ENCODE measurements at regions not wholly inside any gene's neighbourhood (a gene's known extent, or its start where the extent isn't known, plus 50 kb on each side); places are given as distances from the start of the nearest gene placed in this dataset.

- peaks cover 3% of the 10 kb centered on the region for H3K27me3 Mint-ChIP-seq
- POLR2A ChIA-PET: no interaction called here
- no peaks in the 10 kb centered on the region for H3K36me3 Mint-ChIP-seq (ENCODE audit: low read depth)
- CTCF ChIA-PET: interaction anchor here (0.9 to 1.2 kb wide), 2 partner anchors 13 to 14 kb away, joined by 3 to 4 read pairs; no protein-coding TSS in a partner anchor
- peaks cover 12% of the 10 kb centered on the region for H3K9me3 Mint-ChIP-seq
- no peak overlapping the region for H3K27ac Mint-ChIP-seq
- H3K4me3 Mint-ChIP-seq: no peak overlapping the region
- H3K4me1 Mint-ChIP-seq: no peaks in the 10 kb centered on the region
- no peak for DNase-seq
These were observed 182.8 kb downstream of the PIK3C3 start for GRCh38 chr18:42137693-42138375.

DNA sequence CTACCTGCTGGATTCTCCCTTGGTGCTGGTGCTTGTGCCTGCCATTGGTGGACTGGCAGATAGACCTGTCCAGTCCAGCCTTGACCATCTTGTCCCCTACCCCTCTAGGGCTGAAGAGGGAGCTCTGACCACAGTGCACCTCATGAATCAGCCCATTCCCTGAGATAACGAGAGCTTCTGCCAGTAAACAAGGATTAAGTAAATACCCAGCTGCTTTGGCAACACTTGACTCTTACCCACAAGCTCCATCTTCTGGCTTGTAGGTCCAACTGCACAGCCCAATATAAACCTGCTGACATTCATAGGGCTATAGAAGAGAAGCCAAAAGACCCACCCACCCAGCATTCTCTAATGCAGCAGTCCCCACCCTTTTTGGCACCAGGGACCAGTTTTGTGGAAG is 186.4 kb downstream of the PIK3C3 start:
- POLR2A ChIA-PET: no interaction called here
- Mint-ChIP-seq H3K27me3 (peaks cover 2% of the 10 kb centered on the region), H3K36me3 (ENCODE audit: low read depth) (no peaks in the 10 kb centered on the region), H3K9me3 (peaks cover 12% of the 10 kb centered on the region), H3K27ac (no peak overlapping the region), H3K4me1 (no peaks in the 10 kb centered on the region), H3K4me3 (no peak overlapping the region)
- CTCF ChIA-PET: no interaction called here
- no peak for DNase-seq

DNA sequence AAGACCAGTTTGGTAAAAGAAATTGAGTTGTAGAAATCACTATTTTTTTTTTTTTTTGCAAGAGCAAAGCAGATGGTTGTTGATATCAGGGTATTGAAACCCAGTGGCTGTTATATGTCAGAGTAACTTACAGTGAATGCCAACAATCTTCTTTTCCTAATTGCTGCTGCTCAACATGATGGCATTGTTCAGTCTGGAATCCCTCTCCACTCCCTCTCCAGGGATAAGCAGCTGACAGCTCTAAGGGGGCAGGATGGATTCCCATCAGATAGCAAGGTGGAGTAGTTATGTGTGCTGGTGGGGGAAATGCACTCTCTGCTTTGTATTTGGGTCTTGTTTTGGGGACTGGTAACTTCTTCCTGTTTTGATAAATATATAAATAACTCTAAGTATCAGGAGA is 200.0 kb downstream of the PIK3C3 start:
- Mint-ChIP-seq H3K4me1 (no peaks in the 10 kb centered on the region), H3K27ac (no peak overlapping the region), H3K4me3 (no peak overlapping the region), H3K9me3 (no peaks in the 10 kb centered on the region), H3K27me3 (no peaks in the 10 kb centered on the region), H3K36me3 (ENCODE audit: low read depth) (no peaks in the 10 kb centered on the region)
- ChIA-PET CTCF (no interaction called here), POLR2A (no interaction called here)
- DNase-seq: no peak

GRCh38 chr18:42156281-42156680 is 201.2 kb downstream of the PIK3C3 start:
- H3K4me1 Mint-ChIP-seq: no peaks in the 10 kb centered on the region
- H3K9me3 Mint-ChIP-seq: no peaks in the 10 kb centered on the region
- H3K27me3 Mint-ChIP-seq: no peaks in the 10 kb centered on the region
- CTCF ChIA-PET: no interaction called here
- H3K36me3 Mint-ChIP-seq (ENCODE audit: low read depth): no peaks in the 10 kb centered on the region
- DNase-seq: no peak
- no peak overlapping the region for H3K27ac Mint-ChIP-seq
- POLR2A ChIA-PET: no interaction called here
- no peak overlapping the region for H3K4me3 Mint-ChIP-seq

- ChIA-PET CTCF (no interaction called here), POLR2A (no interaction called here)
- no peaks in the 10 kb centered on the region for H3K36me3 Mint-ChIP-seq (ENCODE audit: low read depth)
- H3K27ac Mint-ChIP-seq: no peak overlapping the region
- DNase-seq: no peak
- H3K27me3 Mint-ChIP-seq: no peaks in the 10 kb centered on the region
- no peaks in the 10 kb centered on the region for H3K9me3 Mint-ChIP-seq
- H3K4me3 Mint-ChIP-seq: no peak overlapping the region
- H3K4me1 Mint-ChIP-seq: no peaks in the 10 kb centered on the region
These were observed 202.4 kb downstream of the PIK3C3 start for GRCh38 chr18:42157420-42157819.

DNA sequence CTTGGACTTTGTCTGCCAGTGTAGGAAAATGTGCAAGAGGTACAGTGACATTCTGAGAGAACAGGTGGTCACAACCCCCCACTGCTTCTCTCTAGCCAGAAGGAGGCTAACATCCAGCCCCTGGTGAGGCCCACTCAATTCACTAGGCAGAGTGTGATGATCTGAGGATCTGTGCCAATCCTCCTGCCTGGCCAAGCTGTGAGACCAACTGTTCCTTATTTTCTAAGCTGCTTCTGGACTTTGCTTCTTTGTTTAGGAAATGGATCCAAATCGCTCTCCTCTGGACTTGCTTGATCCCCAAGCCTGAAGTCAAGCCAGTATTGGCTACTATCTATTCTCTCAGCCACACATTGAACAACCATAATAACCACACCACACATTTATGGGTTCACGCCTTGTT is 202.8 kb downstream of the PIK3C3 start:
- Mint-ChIP-seq H3K9me3 (no peaks in the 10 kb centered on the region), H3K4me1 (no peaks in the 10 kb centered on the region), H3K36me3 (ENCODE audit: low read depth) (no peaks in the 10 kb centered on the region), H3K4me3 (no peak overlapping the region), H3K27me3 (no peaks in the 10 kb centered on the region), H3K27ac (no peak overlapping the region)
- POLR2A ChIA-PET: no interaction called here
- CTCF ChIA-PET: no interaction called here
- DNase-seq: no peak

GRCh38 chr18:42159146-42159545 is 204.1 kb downstream of the PIK3C3 start:
- H3K36me3 Mint-ChIP-seq (ENCODE audit: low read depth): no peaks in the 10 kb centered on the region
- no peaks in the 10 kb centered on the region for H3K9me3 Mint-ChIP-seq
- DNase-seq: no peak
- POLR2A ChIA-PET: no interaction called here
- CTCF ChIA-PET: interaction anchor here (0.6 kb wide), 1 partner anchor 1015 kb away, joined by 3 read pairs; no protein-coding TSS in a partner anchor
- H3K27me3 Mint-ChIP-seq: no peaks in the 10 kb centered on the region
- H3K27ac Mint-ChIP-seq: no peak overlapping the region
- H3K4me1 Mint-ChIP-seq: no peaks in the 10 kb centered on the region
- no peak overlapping the region for H3K4me3 Mint-ChIP-seq

DNA sequence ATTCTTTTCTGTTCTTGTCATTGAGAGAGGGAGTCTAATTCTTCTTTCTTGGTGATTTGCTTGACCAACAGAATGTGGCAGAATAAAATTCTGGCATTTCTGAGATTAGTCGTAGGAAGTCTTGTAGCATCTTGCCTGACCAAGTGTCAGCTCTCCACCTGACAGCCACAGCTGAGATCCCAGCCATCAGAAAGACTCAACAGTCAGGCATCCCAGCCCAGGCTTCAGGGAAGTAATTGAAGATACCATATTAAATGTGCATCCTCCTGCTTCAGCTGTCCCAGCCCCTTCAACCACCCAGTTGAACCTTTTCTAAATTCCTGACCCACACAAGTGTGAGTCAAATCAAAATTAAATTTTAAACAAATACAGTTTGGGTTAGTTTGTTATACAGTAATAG is 208.3 kb downstream of the PIK3C3 start:
- Mint-ChIP-seq H3K36me3 (ENCODE audit: low read depth) (no peaks in the 10 kb centered on the region), H3K27ac (no peak overlapping the region), H3K9me3 (no peaks in the 10 kb centered on the region), H3K27me3 (no peaks in the 10 kb centered on the region), H3K4me3 (no peak overlapping the region), H3K4me1 (no peaks in the 10 kb centered on the region)
- ChIA-PET CTCF (no interaction called here), POLR2A (no interaction called here)
- DNase-seq: no peak

GRCh38 chr18:42164556-42164955 is 209.5 kb downstream of the PIK3C3 start:
- Mint-ChIP-seq H3K4me1 (no peaks in the 10 kb centered on the region), H3K36me3 (ENCODE audit: low read depth) (no peaks in the 10 kb centered on the region), H3K27me3 (no peaks in the 10 kb centered on the region), H3K4me3 (no peak overlapping the region), H3K27ac (no peak overlapping the region), H3K9me3 (no peaks in the 10 kb centered on the region)
- ChIA-PET CTCF (no interaction called here), POLR2A (no interaction called here)
- DNase-seq: no peak

DNA sequence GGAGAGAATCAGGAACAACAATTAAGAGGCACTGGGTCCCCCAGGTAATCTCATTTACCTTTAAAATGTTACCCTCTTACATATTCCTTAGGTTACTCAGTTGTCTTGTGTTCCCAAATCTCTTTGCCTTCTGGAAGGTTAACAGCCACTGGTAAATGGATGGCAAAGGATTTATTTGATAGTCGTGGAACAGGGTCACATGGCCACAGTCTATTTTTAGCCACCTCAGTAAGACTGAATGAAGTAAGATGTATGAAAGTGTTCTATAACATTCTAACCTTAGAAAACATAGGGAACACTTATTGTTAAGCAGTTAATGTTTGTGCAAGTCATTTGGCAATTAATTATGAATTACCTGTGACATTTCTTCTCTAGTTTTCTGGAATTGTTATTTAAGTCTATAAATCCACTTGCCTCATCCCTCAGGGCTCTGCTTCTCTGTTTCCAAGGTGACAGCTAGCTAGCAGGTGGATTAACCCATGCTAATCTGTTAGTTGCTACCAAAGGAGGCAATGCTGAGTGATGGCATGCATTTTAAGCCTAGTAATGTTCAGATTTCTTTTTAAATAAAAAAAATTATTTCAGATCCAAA is 211.0 kb downstream of the PIK3C3 start:
- no peaks in the 10 kb centered on the region for H3K27me3 Mint-ChIP-seq
- H3K36me3 Mint-ChIP-seq (ENCODE audit: low read depth): no peaks in the 10 kb centered on the region
- H3K9me3 Mint-ChIP-seq: no peaks in the 10 kb centered on the region
- CTCF ChIA-PET: no interaction called here
- H3K4me1 Mint-ChIP-seq: no peaks in the 10 kb centered on the region
- no peak overlapping the region for H3K27ac Mint-ChIP-seq
- POLR2A ChIA-PET: no interaction called here
- no peak overlapping the region for H3K4me3 Mint-ChIP-seq
- no peak for DNase-seq

DNA sequence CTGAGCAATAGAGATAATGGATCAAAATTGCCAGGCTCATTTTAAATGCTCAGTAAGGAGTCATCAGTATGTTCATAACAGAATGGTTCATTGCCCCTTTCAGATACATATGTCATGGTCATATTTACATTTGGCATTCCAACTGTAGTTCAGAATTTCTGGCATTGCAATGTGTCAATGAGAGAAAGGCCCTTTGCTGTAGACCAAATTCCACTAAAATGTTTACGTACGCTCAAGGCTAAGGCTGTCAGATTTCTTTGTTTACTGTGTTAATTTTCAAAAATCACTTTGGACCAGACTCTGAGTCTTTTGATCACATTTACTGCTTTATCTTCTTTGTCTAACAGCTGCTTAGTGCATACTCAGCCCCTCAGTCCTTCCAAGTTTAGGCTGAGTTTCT is 213.5 kb downstream of the PIK3C3 start:
- POLR2A ChIA-PET: no interaction called here
- H3K4me1 Mint-ChIP-seq: no peaks in the 10 kb centered on the region
- no peak overlapping the region for H3K27ac Mint-ChIP-seq
- H3K27me3 Mint-ChIP-seq: no peaks in the 10 kb centered on the region
- DNase-seq: no peak
- H3K9me3 Mint-ChIP-seq: no peaks in the 10 kb centered on the region
- no peaks in the 10 kb centered on the region for H3K36me3 Mint-ChIP-seq (ENCODE audit: low read depth)
- CTCF ChIA-PET: no interaction called here
- no peak overlapping the region for H3K4me3 Mint-ChIP-seq

GRCh38 chr18:42168907-42169306 is 213.9 kb downstream of the PIK3C3 start:
- H3K4me3 Mint-ChIP-seq: no peak overlapping the region
- CTCF ChIA-PET: no interaction called here
- no peaks in the 10 kb centered on the region for H3K9me3 Mint-ChIP-seq
- H3K27ac Mint-ChIP-seq: no peak overlapping the region
- H3K4me1 Mint-ChIP-seq: no peaks in the 10 kb centered on the region
- POLR2A ChIA-PET: no interaction called here
- H3K36me3 Mint-ChIP-seq (ENCODE audit: low read depth): no peaks in the 10 kb centered on the region
- H3K27me3 Mint-ChIP-seq: no peaks in the 10 kb centered on the region
- DNase-seq: no peak

- H3K4me1 Mint-ChIP-seq: no peaks in the 10 kb centered on the region
- POLR2A ChIA-PET: no interaction called here
- no peak overlapping the region for H3K4me3 Mint-ChIP-seq
- H3K27me3 Mint-ChIP-seq: no peaks in the 10 kb centered on the region
- H3K27ac Mint-ChIP-seq: no peak overlapping the region
- CTCF ChIA-PET: no interaction called here
- H3K36me3 Mint-ChIP-seq (ENCODE audit: low read depth): no peaks in the 10 kb centered on the region
- DNase-seq: no peak
- H3K9me3 Mint-ChIP-seq: no peaks in the 10 kb centered on the region
These were observed 219.9 kb downstream of the PIK3C3 start for GRCh38 chr18:42174909-42175308.

- Mint-ChIP-seq H3K4me3 (no peak overlapping the region), H3K27ac (no peak overlapping the region), H3K9me3 (no peaks in the 10 kb centered on the region), H3K36me3 (ENCODE audit: low read depth) (no peaks in the 10 kb centered on the region), H3K4me1 (no peaks in the 10 kb centered on the region), H3K27me3 (no peaks in the 10 kb centered on the region)
- no peak for DNase-seq
- CTCF ChIA-PET: no interaction called here
- POLR2A ChIA-PET: no interaction called here
These were observed 221.6 kb downstream of the PIK3C3 start for GRCh38 chr18:42176599-42176998.
